DMS53 treated with DMSO at 0.1 percent for 48 hours (cell line): ENCODE measurements at regions not wholly inside any gene's neighbourhood (a gene's known extent, or its start where the extent isn't known, plus 50 kb on each side); places are given as distances from the start of the nearest gene placed in this dataset.

Experiments used
- DNase-seq: peaks from one replicate; lab custom pipeline; 2025; ENCODE audit not compliant: unreplicated experiment; lab: John Stamatoyannopoulos, UW

DNA sequence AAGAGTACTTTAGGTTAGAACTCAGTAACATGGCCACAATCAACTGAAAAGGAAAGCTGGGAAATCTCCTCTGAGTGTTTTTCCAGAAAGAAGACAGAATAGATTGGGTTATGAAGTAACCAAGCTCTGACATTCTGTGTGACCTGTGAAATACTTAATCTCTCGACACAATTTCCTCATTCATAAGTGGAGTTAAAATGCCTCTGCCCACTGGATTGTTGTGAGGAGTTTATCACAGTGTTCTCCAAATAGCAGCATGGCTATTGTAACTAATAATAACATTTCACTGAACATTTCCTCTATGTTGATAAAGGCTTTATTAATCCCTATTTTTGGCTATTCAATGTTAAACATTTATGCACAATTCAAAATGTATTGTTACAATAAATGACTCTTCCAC lies 311.0 kb downstream of the GABRB2 start:
- DNase-seq: no peak

DNA sequence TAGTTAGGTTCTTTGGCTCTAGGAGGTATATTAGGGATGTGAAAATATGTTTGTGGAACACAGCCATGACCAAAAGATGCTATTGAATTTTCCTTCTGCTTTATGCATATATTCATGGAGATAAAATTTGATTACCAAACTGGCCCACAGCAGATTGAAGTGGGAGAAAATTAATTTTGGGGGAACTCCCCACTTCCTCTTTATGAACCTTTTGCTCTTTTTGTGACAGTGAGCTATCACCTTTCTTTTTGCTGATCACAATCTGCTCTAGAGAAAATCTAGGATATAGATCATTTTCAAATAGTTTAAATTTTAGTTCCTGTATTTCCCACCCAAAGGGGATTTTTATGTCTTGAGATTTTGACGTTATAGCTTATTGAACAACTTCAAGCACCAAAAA lies 313.0 kb downstream of the GABRB2 start:
- no peak for DNase-seq

DNA sequence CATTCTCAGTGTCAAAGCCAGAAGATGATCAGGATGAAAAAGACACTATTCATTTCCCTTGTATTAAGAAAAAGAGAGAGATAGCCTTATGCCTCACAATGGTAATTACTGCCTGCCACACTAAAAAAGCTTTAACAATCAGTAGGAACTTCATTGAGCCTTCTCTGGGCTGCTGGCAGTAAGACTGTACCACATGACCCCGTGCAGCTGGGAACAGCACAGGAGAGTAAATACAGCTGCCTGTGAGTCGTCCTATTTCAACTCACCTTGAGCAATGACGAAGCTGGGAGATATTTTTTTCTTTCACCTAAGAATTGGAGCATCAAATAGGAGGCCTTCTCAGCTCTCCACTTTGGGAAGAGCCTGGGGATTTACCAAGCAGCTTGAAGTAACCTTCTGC lies 316.3 kb downstream of the GABRB2 start:
- DNase-seq: peak; percentile 96

DNA sequence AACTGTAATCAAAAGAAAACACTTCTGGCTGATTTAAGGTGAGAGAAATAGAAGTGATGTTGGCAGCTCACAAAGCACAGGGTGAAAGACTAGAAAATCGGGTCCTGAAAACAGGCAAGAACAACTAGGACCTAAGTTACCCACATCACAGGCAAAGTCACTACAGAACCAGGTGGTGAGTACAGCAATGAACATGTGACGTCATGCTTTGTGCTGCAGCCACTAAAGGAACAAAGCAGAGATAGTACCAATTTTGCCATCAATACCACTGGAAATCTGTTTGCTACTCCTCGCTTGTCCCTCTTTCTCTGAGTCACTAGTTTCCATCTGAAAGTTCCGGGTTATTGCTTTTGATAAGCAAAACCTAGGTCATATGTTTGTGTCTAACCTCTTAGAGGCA lies 326.7 kb downstream of the GABRB2 start:
- DNase-seq: no peak

GRCh38 chr5:161216877-161217276 lies 329.6 kb downstream of the GABRB2 start:
- no peak for DNase-seq

- DNase-seq: no peak
These were observed 334.3 kb downstream of the GABRB2 start for GRCh38 chr5:161212123-161212712.

DNA sequence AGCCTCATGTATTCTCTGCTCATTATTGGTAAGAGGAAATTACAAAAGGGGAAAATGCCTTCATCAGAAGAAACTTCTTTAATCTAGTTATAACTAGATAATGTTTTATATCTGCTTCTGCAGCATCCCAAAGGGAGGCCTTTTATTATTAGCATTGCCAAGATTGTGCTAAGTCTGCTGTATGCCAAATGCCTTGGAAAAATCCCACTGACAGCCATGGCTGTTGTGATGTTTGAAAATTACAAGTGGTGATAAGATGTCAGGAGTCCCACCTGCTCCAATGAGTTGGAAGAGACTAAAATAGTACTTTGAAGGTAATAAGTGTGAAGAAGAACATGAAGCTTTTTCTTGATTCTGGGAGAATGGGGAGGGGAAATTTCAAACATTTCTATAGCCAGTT lies 345.0 kb downstream of the GABRB2 start:
- DNase-seq: no peak

DNA sequence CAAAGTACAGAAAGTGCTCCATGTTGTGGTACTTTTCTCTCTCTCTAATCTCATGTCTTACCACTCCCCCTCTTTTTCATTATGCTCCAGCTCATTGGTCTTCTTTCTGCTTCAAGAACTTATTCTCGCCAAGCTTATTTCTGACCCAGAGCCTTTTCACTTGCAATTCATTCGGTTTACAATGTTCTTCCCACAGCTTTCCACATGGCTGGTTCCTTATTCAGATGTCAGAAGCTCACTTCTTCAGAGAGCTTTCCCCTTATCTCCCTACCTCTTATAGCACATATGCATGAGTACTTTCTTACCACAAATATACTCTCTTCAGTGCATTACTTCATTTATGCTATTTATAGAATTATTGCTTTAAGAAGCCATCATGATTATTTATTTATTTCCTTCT lies 338.8 kb upstream of the ATP10B start:
- DNase-seq: no peak

GRCh38 chr5:161190086-161190485 lies 338.1 kb upstream of the ATP10B start:
- no peak for DNase-seq

GRCh38 chr5:161189452-161189851 lies 337.4 kb upstream of the ATP10B start:
- no peak for DNase-seq

GRCh38 chr5:161183559-161183958 lies 331.5 kb upstream of the ATP10B start:
- no peak for DNase-seq

DNA sequence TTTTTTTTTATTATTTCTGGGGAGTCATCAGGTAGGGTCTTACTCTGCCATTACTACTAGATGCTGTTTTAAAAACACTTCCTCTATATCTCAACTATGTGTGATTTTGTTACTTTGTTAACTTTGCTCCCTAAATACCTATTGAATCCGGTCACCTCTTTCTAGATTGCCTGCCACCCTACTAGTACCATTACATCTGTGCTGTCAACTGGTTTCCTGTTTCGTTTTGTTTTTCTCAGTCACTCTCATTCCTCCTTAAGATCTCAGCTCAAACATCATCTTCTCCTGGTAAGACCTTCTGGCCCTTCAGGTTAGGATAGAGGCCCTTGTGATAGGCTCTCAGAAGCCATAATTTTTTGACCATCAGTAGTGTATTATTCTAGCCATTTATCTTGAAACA lies 324.2 kb upstream of the ATP10B start:
- no peak for DNase-seq

- DNase-seq: no peak
These were observed 317.8 kb upstream of the ATP10B start for GRCh38 chr5:161169776-161170175.

- no peak for DNase-seq
These were observed 315.2 kb upstream of the ATP10B start for GRCh38 chr5:161167016-161167767.

DNA sequence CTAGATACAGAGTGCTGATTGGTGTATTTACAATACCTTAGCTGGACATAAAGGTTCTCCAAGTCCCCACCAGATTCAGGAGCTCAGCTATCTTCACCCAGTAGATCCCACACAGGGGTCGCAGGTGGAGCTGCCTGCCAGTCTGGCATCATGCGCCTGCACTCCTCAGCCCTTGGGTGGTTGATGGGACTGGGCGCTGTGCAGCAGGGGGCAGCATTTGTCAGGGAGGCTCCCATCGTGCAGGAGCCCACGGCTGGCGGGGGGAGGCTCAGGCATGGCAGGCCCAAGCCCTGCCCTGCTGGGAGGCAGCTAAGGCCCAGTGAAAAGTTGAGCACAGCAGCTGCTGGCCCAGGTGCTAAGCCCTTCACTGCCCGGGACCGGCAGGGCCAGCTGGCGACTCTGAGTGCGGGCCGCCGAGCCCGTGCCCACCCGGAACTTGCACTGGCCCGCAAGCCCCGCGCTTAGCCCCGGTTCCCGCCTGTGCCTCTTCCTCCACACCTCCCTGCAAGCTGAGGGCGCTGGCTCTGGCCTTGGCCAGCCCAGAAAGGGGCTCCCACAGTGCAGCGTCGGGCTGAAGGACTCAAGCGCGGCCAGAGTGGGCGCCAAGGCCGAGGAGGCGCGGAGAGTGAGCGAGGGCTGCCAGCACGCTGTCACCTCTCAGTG lies 314.1 kb upstream of the ATP10B start:
- DNase-seq: no peak

DNA sequence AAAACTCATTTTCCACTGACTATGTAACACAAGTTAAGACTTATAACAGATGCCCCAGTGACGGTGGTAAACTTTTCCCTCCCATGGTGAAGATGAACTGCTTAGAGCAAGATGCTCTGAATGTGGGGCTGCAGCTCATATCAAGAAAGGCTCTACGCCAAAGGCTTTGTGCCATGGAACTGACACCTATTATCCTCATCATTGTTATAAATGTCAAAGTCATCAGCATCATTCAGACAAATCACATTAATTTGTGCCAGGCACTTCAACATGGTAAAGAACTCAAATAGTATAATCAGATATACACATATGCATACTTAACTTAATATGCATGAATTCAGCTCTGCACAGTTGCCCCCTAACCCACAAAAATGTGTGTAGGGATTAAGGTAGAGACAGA lies 305.9 kb upstream of the ATP10B start:
- DNase-seq: no peak

- no peak for DNase-seq
These were observed 303.4 kb upstream of the ATP10B start for GRCh38 chr5:161155451-161155850.

DNA sequence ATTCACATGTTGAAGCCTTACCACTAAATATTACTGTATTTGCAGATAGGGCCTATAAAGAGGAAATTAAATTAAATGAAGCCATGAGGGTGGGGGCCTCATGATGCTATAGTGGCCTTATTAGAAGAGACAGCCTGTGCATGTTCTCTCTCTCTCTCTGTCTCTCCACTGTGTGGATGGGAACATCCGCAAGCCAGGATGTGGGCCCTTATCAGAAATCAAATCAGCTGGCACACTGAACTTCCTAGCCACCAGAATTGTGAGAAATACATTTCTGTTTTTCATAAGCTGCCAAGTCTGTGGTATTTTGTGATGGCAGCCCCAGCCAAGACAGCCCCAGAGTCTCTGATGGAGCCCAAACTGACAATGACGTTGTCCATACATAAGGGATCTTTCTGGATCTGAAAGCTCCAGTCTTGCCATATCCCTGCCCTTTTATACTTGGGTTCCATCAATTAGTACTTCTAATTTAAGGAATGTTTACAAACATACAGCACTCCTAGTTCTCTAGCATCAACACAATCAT lies 300.5 kb upstream of the ATP10B start:
- DNase-seq: no peak

DNA sequence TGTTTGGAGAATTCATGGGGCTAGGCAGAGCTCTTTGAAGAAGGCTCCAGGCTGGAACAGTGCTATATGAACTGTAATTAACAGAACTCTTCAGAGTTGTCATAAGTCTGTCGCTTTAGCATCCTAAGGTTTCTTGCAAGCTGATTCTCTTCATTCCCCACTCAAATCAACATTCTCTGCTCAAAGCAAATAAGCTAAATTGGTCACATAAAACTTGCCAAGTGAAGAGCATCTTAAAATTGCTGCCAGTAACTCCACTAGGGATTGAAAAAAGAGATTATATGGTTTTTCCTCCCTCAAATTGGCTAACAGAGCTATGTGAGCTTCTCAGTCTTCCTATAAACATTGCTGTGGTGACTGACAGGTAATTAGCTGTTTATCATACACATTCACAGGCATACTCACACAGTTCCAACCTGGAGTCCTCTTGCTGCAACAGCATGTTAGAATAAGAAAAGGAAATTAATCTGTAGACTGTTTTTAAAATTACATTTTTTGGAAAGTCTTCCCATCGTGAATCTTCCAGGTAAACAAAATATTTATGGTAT lies 298.5 kb upstream of the ATP10B start:
- DNase-seq: no peak

DNA sequence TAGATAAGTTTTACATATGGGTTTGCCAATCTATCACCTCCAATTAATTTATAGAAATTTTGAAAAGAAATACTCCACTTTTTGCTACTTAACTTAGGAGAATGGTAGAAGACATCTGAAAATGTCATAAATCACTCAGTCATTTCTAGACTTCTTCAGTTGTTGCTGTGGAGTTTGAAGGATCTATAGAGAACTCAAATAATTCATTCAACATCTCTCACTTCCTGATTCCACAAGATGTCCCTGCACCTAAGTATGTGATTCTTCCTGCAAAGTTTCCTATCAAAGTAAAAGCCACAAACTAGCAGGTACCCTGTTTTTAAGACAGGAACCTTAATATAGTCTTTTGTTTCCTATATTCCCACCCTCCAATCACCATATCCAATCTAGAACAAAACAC lies 297.1 kb upstream of the ATP10B start:
- DNase-seq: no peak

GRCh38 chr5:161138751-161139455 lies 286.9 kb upstream of the ATP10B start:
- DNase-seq: no peak
